WTC11 (cell line): ENCODE measurements at regions not wholly inside any gene's neighbourhood (a gene's known extent, or its start where the extent isn't known, plus 50 kb on each side); places are given as distances from the start of the nearest gene placed in this dataset.

Source experiments
- ATAC-seq: fragments of 200-7000 bp; cut with Tn5 transposase; 2 replicates; pipeline ENCODE4 v1.10.0; 2021; ENCODE audit warnings: mild to moderate bottlenecking, moderate library complexity
- CTCF ChIA-PET: fragments of 300-600 bp; sonication (Branson Sonifier 250); formaldehyde crosslinking; loops from one replicate; lab custom pipeline; 2021; ENCODE audit warnings: antibody characterized with exemption; lab: Charles Lee
- POLR2A ChIA-PET: fragments of 350-600 bp; sonication (Branson Sonifier 250); formaldehyde crosslinking; loops from one replicate; lab custom pipeline; 2021; ENCODE audit warnings: antibody characterized with exemption; lab: Charles Lee
- DNase-seq: peaks from one replicate; pipeline ENCODE4 v3.0.0; 2021; ENCODE audit warnings: low spot score
- H3K27ac Mint-ChIP-seq: 2 replicates; pipeline ENCODE4 v1.8.0; 2021; ENCODE audit warnings: mixed read lengths
- H3K27me3 Mint-ChIP-seq: 2 replicates; pipeline ENCODE4 v1.8.0; 2021; ENCODE audit warnings: low read depth, mild to moderate bottlenecking, moderate library complexity, mixed read lengths
- H3K36me3 Mint-ChIP-seq: 2 replicates; pipeline ENCODE4 v1.8.0; 2021; ENCODE audit warnings: mixed read lengths
- H3K4me1 Mint-ChIP-seq: 2 replicates; pipeline ENCODE4 v1.8.0; 2022; ENCODE audit warnings: mixed read lengths
- H3K4me3 Mint-ChIP-seq: 2 replicates; pipeline ENCODE4 v1.8.0; 2021; ENCODE audit warnings: mild to moderate bottlenecking, moderate library complexity, mixed read lengths
- H3K9me3 Mint-ChIP-seq: 2 replicates; pipeline ENCODE4 v1.8.0; 2021; ENCODE audit warnings: mixed read lengths
- FOXK1 ChIP-seq: sonication (generic); formaldehyde crosslinking; IDR thresholded peaks from 2 replicates; pipeline ENCODE4 v1.8.0; 2022; ENCODE audit warnings: mild to moderate bottlenecking, moderate library complexity, missing genetic modification reagents
- FOXP1 ChIP-seq: sonication (generic); formaldehyde crosslinking; IDR thresholded peaks from 2 replicates; pipeline ENCODE4 v1.8.0; 2022; ENCODE audit warnings: missing genetic modification reagents, mild to moderate bottlenecking, moderate library complexity, borderline replicate concordance
- GABPB1 ChIP-seq: sonication (generic); formaldehyde crosslinking; IDR thresholded peaks from 2 replicates; pipeline ENCODE4 v1.8.1; 2023; ENCODE audit warnings: mild to moderate bottlenecking, missing genetic modification reagents
- GTF2I ChIP-seq: fragments of 250-450 bp; sonication (Bioruptor Pico); conservative IDR thresholded peaks from 2 replicates; pipeline ENCODE4 v1.4.0; 2021; ENCODE audit warnings: mild to moderate bottlenecking
- NFYB ChIP-seq: sonication (generic); formaldehyde crosslinking; conservative IDR thresholded peaks from 2 replicates; pipeline ENCODE4 v1.8.0; 2022; ENCODE audit warnings: low read depth, missing genetic modification reagents
- PRRX2 ChIP-seq: fragments of 250-450 bp; sonication (Bioruptor Pico); IDR thresholded peaks from 2 replicates; pipeline ENCODE4 v1.8.0; 2021; ENCODE audit warnings: mild to moderate bottlenecking
- TEAD1 ChIP-seq: sonication (generic); formaldehyde crosslinking; IDR thresholded peaks from 2 replicates; pipeline ENCODE4 v1.8.0; 2022; ENCODE audit warnings: mild to moderate bottlenecking, missing genetic modification reagents
- ZBTB21 ChIP-seq: sonication (generic); formaldehyde crosslinking; IDR thresholded peaks from 2 replicates; pipeline ENCODE4 v1.8.1; 2023; ENCODE audit warnings: mild to moderate bottlenecking, missing genetic modification reagents, borderline replicate concordance
- ZNF219 ChIP-seq: sonication (generic); formaldehyde crosslinking; IDR thresholded peaks from 2 replicates; pipeline ENCODE4 v1.8.0; 2023; ENCODE audit warnings: missing genetic modification reagents, mild to moderate bottlenecking, borderline replicate concordance
- ZNF232 ChIP-seq: sonication (generic); formaldehyde crosslinking; IDR thresholded peaks from 2 replicates; pipeline ENCODE4 v1.8.0; 2022; ENCODE audit warnings: mild to moderate bottlenecking, missing genetic modification reagents
- ZNF263 ChIP-seq: sonication (generic); formaldehyde crosslinking; IDR thresholded peaks from 2 replicates; pipeline ENCODE4 v1.8.1; 2022; ENCODE audit warnings: low read depth, mild to moderate bottlenecking, moderate library complexity, missing genetic modification reagents
- ZNF317 ChIP-seq: sonication (generic); formaldehyde crosslinking; IDR thresholded peaks from 2 replicates; pipeline ENCODE4 v1.8.1; 2023; ENCODE audit warnings: low read depth, mild to moderate bottlenecking, moderate library complexity, missing genetic modification reagents, borderline replicate concordance
- ZNF396 ChIP-seq: fragments of 250-450 bp; sonication (Bioruptor Pico); IDR thresholded peaks from 2 replicates; pipeline ENCODE4 v1.8.0; 2021; ENCODE audit warnings: mild to moderate bottlenecking, moderate library complexity, borderline replicate concordance
- TF ChIP-seq, protein P1 (sequence below): sonication (generic); formaldehyde crosslinking; IDR thresholded peaks from 2 replicates; pipeline ENCODE4 v1.8.1; 2022; ENCODE audit warnings: mild to moderate bottlenecking, missing genetic modification reagents, moderate library complexity, borderline replicate concordance
- TF ChIP-seq, protein P2 (sequence below): fragments of 250-450 bp; sonication (Bioruptor Pico); conservative IDR thresholded peaks from 2 replicates; pipeline ENCODE4 v1.9.0; 2021; ENCODE audit warnings: mild to moderate bottlenecking
- TF ChIP-seq, protein P3 (sequence below): sonication (generic); formaldehyde crosslinking; conservative IDR thresholded peaks from 2 replicates; pipeline ENCODE4 v1.8.1; 2022; ENCODE audit warnings: mild to moderate bottlenecking, missing genetic modification reagents
- TF ChIP-seq, protein P4 (sequence below): sonication (generic); formaldehyde crosslinking; IDR thresholded peaks from 2 replicates; pipeline ENCODE4 v1.8.1; 2023; ENCODE audit warnings: mild to moderate bottlenecking, moderate library complexity, missing genetic modification reagents
- TF ChIP-seq, protein P5 (sequence below): sonication (generic); formaldehyde crosslinking; IDR thresholded peaks from 2 replicates; pipeline ENCODE4 v1.8.1; 2022; ENCODE audit warnings: missing genetic modification reagents, borderline replicate concordance
- TF ChIP-seq, protein P6 (sequence below): fragments of 250-450 bp; sonication (Bioruptor Pico); IDR thresholded peaks from 2 replicates; pipeline ENCODE4 v1.9.0; 2021; ENCODE audit warnings: mild to moderate bottlenecking
- TF ChIP-seq, protein P7 (sequence below): fragments of 250-450 bp; sonication (Bioruptor Pico); IDR thresholded peaks from 2 replicates; pipeline ENCODE4 v1.9.0; 2021; ENCODE audit warnings: mild to moderate bottlenecking, borderline replicate concordance

DNA sequence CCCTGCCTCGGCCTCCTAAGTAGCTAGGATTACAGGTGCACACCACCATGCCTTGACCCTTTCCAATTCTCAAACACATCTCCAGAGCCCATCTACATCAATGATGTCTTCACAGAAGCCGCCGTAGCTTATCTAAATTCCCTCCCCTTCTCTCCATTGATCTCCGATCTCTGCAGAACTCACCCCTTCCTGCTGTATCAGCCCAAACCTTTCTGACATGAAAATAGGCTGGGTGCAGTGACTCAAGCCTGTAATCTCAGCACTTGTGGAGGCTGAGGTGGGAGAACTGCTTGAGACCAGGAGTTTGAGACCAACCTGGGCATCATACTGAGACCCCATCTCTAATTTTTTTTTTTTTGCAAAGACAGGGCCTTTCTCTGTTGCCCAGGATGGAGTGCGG is 406.6 kb upstream of the AMELY start:
- no peaks in the 10 kb centered on the region for H3K9me3 Mint-ChIP-seq
- H3K4me1 Mint-ChIP-seq, result no peaks in the 10 kb centered on the region
- DNase-seq, result no peak
- TF ChIP-seq ZNF232 (no peak), FOXK1 (CRISPR knock-in tag) (no peak), ZBTB21 (CRISPR knock-in tag) (no peak), NFYB (CRISPR knock-in tag) (no peak), TEAD1 (CRISPR knock-in tag) (no peak), GABPB1 (CRISPR knock-in tag) (no peak), GTF2I (CRISPR knock-in tag) (no peak), ZNF263 (CRISPR knock-in tag) (no peak), ZNF317 (CRISPR knock-in tag) (no peak), ZNF396 (no peak), FOXP1 (CRISPR knock-in tag) (no peak), PRRX2 (CRISPR knock-in tag) (no peak), ZNF219 (CRISPR knock-in tag) (no peak)
- TF ChIP-seq, protein P1, sequence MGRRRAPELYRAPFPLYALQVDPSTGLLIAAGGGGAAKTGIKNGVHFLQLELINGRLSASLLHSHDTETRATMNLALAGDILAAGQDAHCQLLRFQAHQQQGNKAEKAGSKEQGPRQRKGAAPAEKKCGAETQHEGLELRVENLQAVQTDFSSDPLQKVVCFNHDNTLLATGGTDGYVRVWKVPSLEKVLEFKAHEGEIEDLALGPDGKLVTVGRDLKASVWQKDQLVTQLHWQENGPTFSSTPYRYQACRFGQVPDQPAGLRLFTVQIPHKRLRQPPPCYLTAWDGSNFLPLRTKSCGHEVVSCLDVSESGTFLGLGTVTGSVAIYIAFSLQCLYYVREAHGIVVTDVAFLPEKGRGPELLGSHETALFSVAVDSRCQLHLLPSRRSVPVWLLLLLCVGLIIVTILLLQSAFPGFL (CRISPR knock-in tag), result no peak
- TF ChIP-seq, protein P2, sequence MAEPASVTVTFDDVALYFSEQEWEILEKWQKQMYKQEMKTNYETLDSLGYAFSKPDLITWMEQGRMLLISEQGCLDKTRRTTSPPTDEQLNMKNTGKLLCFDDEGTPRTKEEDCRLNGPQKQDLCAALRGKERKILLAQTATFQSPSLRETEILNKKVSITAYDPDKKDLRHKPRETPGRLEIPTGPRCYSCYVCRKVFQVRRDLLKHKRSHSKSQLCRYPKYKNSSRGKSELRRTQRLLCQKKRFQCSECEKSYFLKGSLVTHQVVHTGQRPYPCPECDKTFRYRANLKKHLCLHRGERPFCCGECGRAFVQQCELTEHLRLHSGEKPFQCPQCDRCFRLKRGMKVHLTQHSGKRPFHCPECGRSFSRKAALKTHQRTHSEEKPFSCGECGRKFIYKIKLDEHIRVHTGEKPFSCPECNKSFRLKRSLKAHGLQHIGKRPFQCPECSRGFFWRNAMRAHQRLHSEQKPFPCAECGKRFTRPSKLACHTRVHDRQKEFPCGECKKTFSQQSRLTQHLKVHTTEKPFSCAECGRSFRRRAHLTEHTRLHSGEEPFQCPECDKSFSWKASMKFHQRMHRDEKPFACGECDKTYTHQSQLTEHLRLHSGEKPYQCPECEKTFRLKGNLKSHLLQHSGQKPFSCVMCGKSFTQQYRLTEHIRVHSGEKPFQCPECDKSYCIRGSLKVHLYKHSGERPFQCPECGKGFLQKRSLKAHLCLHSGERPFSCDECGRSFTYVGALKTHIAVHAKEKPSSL (CRISPR knock-in tag), result no peak
- TF ChIP-seq, protein P3, sequence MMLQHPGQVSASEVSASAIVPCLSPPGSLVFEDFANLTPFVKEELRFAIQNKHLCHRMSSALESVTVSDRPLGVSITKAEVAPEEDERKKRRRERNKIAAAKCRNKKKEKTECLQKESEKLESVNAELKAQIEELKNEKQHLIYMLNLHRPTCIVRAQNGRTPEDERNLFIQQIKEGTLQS (CRISPR knock-in tag), result no peak
- TF ChIP-seq, protein P4, sequence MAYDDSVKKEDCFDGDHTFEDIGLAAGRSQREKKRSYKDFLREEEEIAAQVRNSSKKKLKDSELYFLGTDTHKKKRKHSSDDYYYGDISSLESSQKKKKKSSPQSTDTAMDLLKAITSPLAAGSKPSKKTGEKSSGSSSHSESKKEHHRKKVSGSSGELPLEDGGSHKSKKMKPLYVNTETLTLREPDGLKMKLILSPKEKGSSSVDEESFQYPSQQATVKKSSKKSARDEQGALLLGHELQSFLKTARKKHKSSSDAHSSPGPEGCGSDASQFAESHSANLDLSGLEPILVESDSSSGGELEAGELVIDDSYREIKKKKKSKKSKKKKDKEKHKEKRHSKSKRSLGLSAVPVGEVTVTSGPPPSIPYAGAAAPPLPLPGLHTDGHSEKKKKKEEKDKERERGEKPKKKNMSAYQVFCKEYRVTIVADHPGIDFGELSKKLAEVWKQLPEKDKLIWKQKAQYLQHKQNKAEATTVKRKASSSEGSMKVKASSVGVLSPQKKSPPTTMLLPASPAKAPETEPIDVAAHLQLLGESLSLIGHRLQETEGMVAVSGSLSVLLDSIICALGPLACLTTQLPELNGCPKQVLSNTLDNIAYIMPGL (CRISPR knock-in tag), result no peak
- TF ChIP-seq, protein P5, sequence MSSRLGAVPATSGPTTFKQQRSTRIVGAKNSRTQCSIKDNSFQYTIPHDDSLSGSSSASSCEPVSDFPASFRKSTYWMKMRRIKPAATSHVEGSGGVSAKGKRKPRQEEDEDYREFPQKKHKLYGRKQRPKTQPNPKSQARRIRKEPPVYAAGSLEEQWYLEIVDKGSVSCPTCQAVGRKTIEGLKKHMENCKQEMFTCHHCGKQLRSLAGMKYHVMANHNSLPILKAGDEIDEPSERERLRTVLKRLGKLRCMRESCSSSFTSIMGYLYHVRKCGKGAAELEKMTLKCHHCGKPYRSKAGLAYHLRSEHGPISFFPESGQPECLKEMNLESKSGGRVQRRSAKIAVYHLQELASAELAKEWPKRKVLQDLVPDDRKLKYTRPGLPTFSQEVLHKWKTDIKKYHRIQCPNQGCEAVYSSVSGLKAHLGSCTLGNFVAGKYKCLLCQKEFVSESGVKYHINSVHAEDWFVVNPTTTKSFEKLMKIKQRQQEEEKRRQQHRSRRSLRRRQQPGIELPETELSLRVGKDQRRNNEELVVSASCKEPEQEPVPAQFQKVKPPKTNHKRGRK (CRISPR knock-in tag), result no peak
- TF ChIP-seq, protein P6, sequence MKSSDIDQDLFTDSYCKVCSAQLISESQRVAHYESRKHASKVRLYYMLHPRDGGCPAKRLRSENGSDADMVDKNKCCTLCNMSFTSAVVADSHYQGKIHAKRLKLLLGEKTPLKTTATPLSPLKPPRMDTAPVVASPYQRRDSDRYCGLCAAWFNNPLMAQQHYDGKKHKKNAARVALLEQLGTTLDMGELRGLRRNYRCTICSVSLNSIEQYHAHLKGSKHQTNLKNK (CRISPR knock-in tag), result no peak
- TF ChIP-seq, protein P7, sequence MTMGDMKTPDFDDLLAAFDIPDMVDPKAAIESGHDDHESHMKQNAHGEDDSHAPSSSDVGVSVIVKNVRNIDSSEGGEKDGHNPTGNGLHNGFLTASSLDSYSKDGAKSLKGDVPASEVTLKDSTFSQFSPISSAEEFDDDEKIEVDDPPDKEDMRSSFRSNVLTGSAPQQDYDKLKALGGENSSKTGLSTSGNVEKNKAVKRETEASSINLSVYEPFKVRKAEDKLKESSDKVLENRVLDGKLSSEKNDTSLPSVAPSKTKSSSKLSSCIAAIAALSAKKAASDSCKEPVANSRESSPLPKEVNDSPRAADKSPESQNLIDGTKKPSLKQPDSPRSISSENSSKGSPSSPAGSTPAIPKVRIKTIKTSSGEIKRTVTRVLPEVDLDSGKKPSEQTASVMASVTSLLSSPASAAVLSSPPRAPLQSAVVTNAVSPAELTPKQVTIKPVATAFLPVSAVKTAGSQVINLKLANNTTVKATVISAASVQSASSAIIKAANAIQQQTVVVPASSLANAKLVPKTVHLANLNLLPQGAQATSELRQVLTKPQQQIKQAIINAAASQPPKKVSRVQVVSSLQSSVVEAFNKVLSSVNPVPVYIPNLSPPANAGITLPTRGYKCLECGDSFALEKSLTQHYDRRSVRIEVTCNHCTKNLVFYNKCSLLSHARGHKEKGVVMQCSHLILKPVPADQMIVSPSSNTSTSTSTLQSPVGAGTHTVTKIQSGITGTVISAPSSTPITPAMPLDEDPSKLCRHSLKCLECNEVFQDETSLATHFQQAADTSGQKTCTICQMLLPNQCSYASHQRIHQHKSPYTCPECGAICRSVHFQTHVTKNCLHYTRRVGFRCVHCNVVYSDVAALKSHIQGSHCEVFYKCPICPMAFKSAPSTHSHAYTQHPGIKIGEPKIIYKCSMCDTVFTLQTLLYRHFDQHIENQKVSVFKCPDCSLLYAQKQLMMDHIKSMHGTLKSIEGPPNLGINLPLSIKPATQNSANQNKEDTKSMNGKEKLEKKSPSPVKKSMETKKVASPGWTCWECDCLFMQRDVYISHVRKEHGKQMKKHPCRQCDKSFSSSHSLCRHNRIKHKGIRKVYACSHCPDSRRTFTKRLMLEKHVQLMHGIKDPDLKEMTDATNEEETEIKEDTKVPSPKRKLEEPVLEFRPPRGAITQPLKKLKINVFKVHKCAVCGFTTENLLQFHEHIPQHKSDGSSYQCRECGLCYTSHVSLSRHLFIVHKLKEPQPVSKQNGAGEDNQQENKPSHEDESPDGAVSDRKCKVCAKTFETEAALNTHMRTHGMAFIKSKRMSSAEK (CRISPR knock-in tag), result no peak
- TF ChIP-seq, all 79 proteins: peak for 0
- no peaks in the 10 kb centered on the region for H3K36me3 Mint-ChIP-seq
- ChIA-PET CTCF (no interaction called here), POLR2A (no interaction called here)
- no peak overlapping the region for H3K4me3 Mint-ChIP-seq
- H3K27ac Mint-ChIP-seq, result no peak overlapping the region
- ATAC-seq, result no peak
- H3K27me3 Mint-ChIP-seq, result no peaks in the 10 kb centered on the region
